Panc1 (cell line): ENCODE measurements at regions not wholly inside any gene's neighbourhood (a gene's known extent, or its start where the extent isn't known, plus 50 kb on each side); places are given as distances from the start of the nearest gene placed in this dataset.

Experiments
- ATAC-seq: fragments of 200-7000 bp; cut with Tn5 transposase; 2 replicates; pipeline ENCODE4 v1.9.1; 2020; ENCODE audit warnings: mild to moderate bottlenecking, moderate library complexity
- BruUV-seq: library from RNA; stranded (reverse); fragments of 400-500 nt; replicated peaks from 2 replicates; lab custom pipeline; 2021; lab: Mats Ljungman, UMichigan
- CTCF ChIA-PET: fragments of 300-600 bp; sonication (Branson Sonifier 250); formaldehyde crosslinking; loops from one replicate; lab custom pipeline; 2022; ENCODE audit warnings: antibody characterized with exemption; lab: Charles Lee
- POLR2A ChIA-PET: fragments of 300-600 bp; sonication (Branson Sonifier 250); formaldehyde crosslinking; loops from one replicate; lab custom pipeline; 2022; ENCODE audit warnings: antibody characterized with exemption; lab: Charles Lee
- DNase-seq: peaks from one replicate; pipeline ENCODE4 v3.0.0-alpha.2; 2010; ENCODE audit warnings: low read depth, low spot score
- H3K27ac ChIP-seq: 2 replicates; pipeline ENCODE4 v1.5.1; 2011; ENCODE audit warnings: mild to moderate bottlenecking, low read length, inconsistent platforms
- H3K27me3 ChIP-seq: fragments of 200-500 bp; sonication (Bioruptor generic); 2 replicates; pipeline ENCODE4 v1.6.0; 2014; ENCODE audit warnings: low read length, inconsistent platforms; ENCODE audit not compliant: control insufficient read depth, insufficient read depth
- H3K36me3 ChIP-seq: fragments of 200-500 bp; sonication (Bioruptor generic); 2 replicates; pipeline ENCODE4 v1.5.1; 2014; ENCODE audit warnings: inconsistent platforms, mild to moderate bottlenecking, low read length, moderate library complexity; ENCODE audit not compliant: control insufficient read depth, insufficient read depth
- H3K4me1 ChIP-seq: 2 replicates; pipeline ENCODE4 v1.5.1; 2011; ENCODE audit warnings: inconsistent platforms, mild to moderate bottlenecking, low read length, moderate library complexity; ENCODE audit not compliant: control insufficient read depth, insufficient read depth
- H3K4me3 ChIP-seq, 2 experiments: 2 replicates each; pipeline ENCODE4 v1.5.1; 2011 to 2012; ENCODE audit warnings: low read depth in 2 of 2, low read length in 2 of 2, mild to moderate bottlenecking in 2 of 2, inconsistent platforms in 1 of 2, moderate library complexity in 1 of 2
- H3K9me3 ChIP-seq: fragments of 200-500 bp; sonication (Bioruptor generic); 2 replicates; pipeline ENCODE4 v1.5.1; 2014; ENCODE audit warnings: low read depth, mild to moderate bottlenecking, inconsistent platforms, low read length, moderate library complexity; ENCODE audit not compliant: control insufficient read depth, insufficient read depth
- CTCF ChIP-seq: fragments of 450-650 bp; IDR thresholded peaks from 2 replicates; pipeline ENCODE4 v1.5.1; 2017; ENCODE audit warnings: mild to moderate bottlenecking
- POLR2AphosphoS5 ChIP-seq: IDR thresholded peaks from 2 replicates; pipeline ENCODE4 v1.6.1; 2012; ENCODE audit warnings: mild to moderate bottlenecking, low read depth, low read length, moderate library complexity
- REST ChIP-seq, 2 experiments: IDR thresholded peaks; 2 replicates each; pipeline ENCODE4 v1.6.1; 2011 to 2012; ENCODE audit warnings: low read depth in 2 of 2, control low read depth in 1 of 2, low read length in 1 of 2, mild to moderate bottlenecking in 1 of 2, moderate library complexity in 1 of 2; ENCODE audit not compliant: insufficient read depth in 1 of 2
- SIN3A ChIP-seq: IDR thresholded peaks from 2 replicates; pipeline ENCODE4 v1.6.1; 2012; ENCODE audit warnings: low read depth, mild to moderate bottlenecking, low read length, moderate library complexity, borderline replicate concordance; ENCODE audit not compliant: insufficient read depth
- TCF7L2 ChIP-seq: IDR thresholded peaks from 2 replicates; pipeline ENCODE4 v1.6.1; 2011; ENCODE audit warnings: mild to moderate bottlenecking, low read depth, low read length, inconsistent platforms
- in situ Hi-C: cut with HindIII; loops from 2 replicates; pipeline ENCODE4 v1.10.0; 2016; ENCODE audit warnings: low sequenced_read_pairs, low pct_unique_long_range_greater_than_20kb
- intact Hi-C: fragments of 100-400 bp; cut with micrococcal nuclease; formaldehyde crosslinking; loops from one replicate; pipeline ENCODE4 v1.10.0; 2022; ENCODE audit not compliant: unreplicated experiment

- Histone ChIP-seq H3K27me3 (no peaks in the 10 kb centered on the region), H3K4me3 (no peak overlapping the region), H3K9me3 (no peaks in the 10 kb centered on the region), H3K36me3 (no peaks in the 10 kb centered on the region), H3K27ac (no peak overlapping the region), H3K4me1 (no peaks in the 10 kb centered on the region)
- DNase-seq (no peak), ATAC-seq (no peak)
- in situ Hi-C loops (no loop called here), intact Hi-C loops (no loop called here)
- ChIA-PET CTCF (no interaction called here), POLR2A (no interaction called here)
- TF ChIP-seq CTCF (no peak), REST (IDR thresholded peaks at IDR 0.05; ENCODE audit: insufficient read depth in 1 of 2, low read depth in 2 of 2, low read length in 1 of 2) (no peak), POLR2AphosphoS5 (no peak), TCF7L2 (no peak), SIN3A (no peak)
- BruUV-seq, result no TSS peak
These were observed 397.5 kb downstream of the FIGN start for GRCh38 chr2:163338270-163338669.

- in situ Hi-C loops, result no loop called here
- DNase-seq (no peak), ATAC-seq (no peak)
- ChIA-PET CTCF (no interaction called here), POLR2A (no interaction called here)
- intact Hi-C loops, result no loop called here
- no peak overlapping the region for H3K4me3 ChIP-seq
- no peaks in the 10 kb centered on the region for H3K4me1 ChIP-seq
- H3K27me3 ChIP-seq, result no peaks in the 10 kb centered on the region
- H3K9me3 ChIP-seq, result no peaks in the 10 kb centered on the region
- TF ChIP-seq SIN3A, result no peak
- no peak for TF ChIP-seq CTCF
- TF ChIP-seq POLR2AphosphoS5, result no peak
- TF ChIP-seq REST (IDR thresholded peaks at IDR 0.05; ENCODE audit: insufficient read depth in 1 of 2, low read depth in 2 of 2, low read length in 1 of 2), result no peak
- TF ChIP-seq TCF7L2, result no peak
- no peaks in the 10 kb centered on the region for H3K36me3 ChIP-seq
- H3K27ac ChIP-seq, result no peak overlapping the region
- BruUV-seq, result no TSS peak
These were observed 411.1 kb downstream of the FIGN start for GRCh38 chr2:163324677-163325076.
